ENCODE measurements at regions not wholly inside any gene's neighbourhood (a gene's known extent, or its start where the extent isn't known, plus 50 kb on each side); places are given as distances from the start of the nearest gene placed in this dataset.

DNA sequence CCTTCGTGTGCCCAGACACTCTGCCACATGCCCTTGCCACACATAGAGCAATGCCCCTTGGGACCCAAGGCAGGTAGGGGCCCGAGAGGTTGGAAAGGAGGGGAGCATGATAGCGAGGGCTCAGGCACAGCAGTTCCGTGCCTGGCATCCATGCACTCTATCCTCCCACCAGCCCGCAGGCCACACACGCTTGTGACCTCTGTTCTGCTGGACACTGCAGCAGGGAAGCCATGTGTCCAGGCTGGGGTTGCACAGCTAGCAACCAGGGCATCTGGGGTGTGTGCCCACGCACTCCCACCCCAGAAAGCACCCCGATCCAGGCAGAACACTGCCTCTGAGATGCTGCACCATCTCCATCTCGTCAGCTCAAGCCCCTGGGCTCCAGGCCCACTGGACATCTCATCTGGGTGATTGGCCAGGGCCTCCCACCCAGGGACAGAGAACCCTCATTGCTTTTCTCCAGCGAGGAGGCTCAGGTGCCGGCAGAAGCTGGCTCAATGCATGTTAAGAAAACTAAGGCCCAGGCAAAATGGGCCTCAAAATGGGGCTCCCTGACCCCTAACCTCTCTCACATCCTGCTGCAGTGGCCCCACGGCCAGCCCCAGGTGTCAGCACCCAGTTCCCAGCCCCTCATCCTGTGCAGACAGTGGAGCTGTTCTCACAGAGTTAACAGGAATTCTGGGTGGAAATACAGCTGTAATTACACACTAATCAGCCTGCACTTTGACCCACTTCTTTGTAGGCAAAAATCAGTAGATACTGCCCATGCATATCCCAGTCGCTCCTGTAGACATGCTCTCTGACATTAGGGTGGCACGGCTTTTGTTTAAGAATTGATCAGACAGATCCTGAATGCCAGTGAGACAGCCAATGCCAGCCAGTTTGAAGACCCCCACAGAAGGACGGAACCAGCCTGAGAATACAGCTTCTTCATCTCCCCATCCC, 173.9 kb upstream of the B3GAT1 start:
- Histone ChIP-seq H3K9me3 (replicated peaks) (no peaks in the 10 kb centered on the region), H3K36me3 (no peaks in the 10 kb centered on the region), H3K27me3 (ENCODE audit: low read depth) (peaks cover 47% of the 10 kb centered on the region), H3K27ac (replicated peaks) (no peak overlapping the region), H3K4me1 (peaks cover 24% of the 10 kb centered on the region), H3K4me3 (no peak overlapping the region)
- no peak for DNase-seq
- no peak for TF ChIP-seq CTCF (IDR thresholded peaks at IDR 0.05; ENCODE audit: borderline replicate concordance)
- intact Hi-C loops (cut with micrococcal nuclease): no loop called here

DNA sequence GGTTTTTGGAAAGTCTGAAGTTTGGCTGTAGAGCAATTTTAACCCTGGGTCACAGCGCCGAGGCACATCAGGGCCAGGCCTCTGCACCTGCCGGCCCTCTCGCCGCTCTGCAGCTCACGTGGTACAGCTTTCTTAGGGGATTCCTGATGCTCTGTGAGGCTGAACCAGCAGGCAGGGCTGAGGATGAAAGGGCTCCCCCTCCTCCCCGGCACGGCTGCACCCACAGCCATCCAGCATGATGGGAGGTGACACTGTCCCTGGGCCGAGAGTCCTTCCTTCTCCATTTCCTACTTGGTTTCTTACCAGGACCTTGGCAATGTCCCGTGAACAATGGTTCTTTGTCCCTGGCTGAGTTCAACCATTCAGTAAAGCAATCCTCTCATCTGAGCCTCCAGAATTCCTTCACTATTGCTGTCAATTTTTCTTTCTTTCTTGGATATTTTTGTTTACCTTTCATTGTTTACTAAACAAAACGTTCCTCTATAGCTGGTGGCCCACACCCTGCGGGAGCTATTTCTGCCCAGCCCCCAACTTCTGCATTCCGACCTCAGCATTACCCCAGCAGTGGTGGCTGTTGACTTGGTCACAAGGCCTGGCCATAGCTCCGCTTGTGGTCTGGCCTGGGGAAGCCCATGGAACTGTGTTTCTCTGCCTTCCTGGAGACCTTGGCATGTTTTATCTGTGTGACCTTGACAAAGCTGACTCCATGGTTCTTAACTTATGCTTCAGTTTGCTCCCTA, 172.8 kb upstream of the B3GAT1 start:
- intact Hi-C loops (cut with micrococcal nuclease): no loop called here
- H3K27me3 ChIP-seq (ENCODE audit: low read depth): peaks cover 51% of the 10 kb centered on the region
- H3K27ac ChIP-seq (replicated peaks): no peak overlapping the region
- peaks cover 24% of the 10 kb centered on the region for H3K4me1 ChIP-seq
- no peak overlapping the region for H3K4me3 ChIP-seq
- no peaks in the 10 kb centered on the region for H3K9me3 ChIP-seq (replicated peaks)
- TF ChIP-seq CTCF (IDR thresholded peaks at IDR 0.05; ENCODE audit: borderline replicate concordance): no peak
- DNase-seq: no peak
- H3K36me3 ChIP-seq: no peaks in the 10 kb centered on the region

DNA sequence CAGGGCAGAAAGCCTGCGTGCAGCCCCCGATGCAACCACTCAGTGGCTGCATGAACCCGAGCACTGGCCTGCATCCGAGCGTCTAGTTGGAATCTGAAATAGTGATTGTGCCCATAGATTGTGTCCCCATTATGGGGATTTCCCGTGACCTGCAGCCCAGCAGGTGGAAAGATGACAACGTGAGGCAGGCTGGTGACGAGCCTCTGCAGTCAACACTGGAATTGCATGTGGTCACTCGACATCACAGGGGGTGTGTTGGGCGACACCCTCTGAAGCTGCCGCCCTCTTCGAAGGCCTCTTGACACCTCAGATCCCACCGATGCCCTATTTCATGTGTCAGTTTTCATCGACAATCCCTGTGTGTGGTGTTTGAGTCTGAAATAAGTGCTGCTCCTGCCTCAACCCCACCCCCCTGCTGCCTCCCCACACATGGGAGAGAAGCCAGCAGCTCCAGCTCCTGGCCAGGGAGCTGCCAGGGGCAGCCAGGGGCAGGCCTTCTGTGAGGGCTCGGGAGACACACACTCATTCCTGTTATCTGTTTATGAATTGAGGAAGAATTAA, 172.0 kb upstream of the B3GAT1 start:
- Histone ChIP-seq H3K27ac (replicated peaks) (no peak overlapping the region), H3K4me3 (no peak overlapping the region), H3K9me3 (replicated peaks) (no peaks in the 10 kb centered on the region), H3K27me3 (ENCODE audit: low read depth) (peaks cover 51% of the 10 kb centered on the region), H3K4me1 (peaks cover 24% of the 10 kb centered on the region), H3K36me3 (no peaks in the 10 kb centered on the region)
- no peak for TF ChIP-seq CTCF (IDR thresholded peaks at IDR 0.05; ENCODE audit: borderline replicate concordance)
- intact Hi-C loops (cut with micrococcal nuclease): no loop called here
- no peak for DNase-seq

- Histone ChIP-seq H3K4me1 (peaks cover 24% of the 10 kb centered on the region), H3K4me3 (no peak overlapping the region), H3K27ac (replicated peaks) (no peak overlapping the region), H3K27me3 (ENCODE audit: low read depth) (peaks cover 52% of the 10 kb centered on the region), H3K36me3 (no peaks in the 10 kb centered on the region), H3K9me3 (replicated peaks) (no peaks in the 10 kb centered on the region)
- no peak for DNase-seq
- TF ChIP-seq CTCF (IDR thresholded peaks at IDR 0.05; ENCODE audit: borderline replicate concordance): no peak
- intact Hi-C loops (cut with micrococcal nuclease): no loop called here
These were observed 171.5 kb upstream of the B3GAT1 start for GRCh38 chr11:134583397-134583990.

DNA sequence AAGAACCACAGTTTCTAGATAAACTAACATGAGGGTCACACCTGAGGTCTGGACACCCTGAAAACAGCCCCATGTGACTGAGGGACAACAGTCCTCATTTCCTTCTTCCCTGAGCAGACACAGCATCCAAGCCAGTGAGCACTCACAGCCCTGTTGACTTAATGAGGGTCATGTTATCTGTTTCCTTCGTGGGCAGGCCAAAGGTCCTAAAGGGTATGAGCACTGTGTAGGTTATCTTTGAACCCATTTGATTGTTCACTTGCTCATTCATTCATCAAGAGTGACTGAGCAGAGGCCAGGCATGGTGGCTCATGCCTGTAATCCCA, 170.7 kb upstream of the B3GAT1 start:
- H3K4me1 ChIP-seq: peaks cover 24% of the 10 kb centered on the region
- no peaks in the 10 kb centered on the region for H3K36me3 ChIP-seq
- no peak overlapping the region for H3K4me3 ChIP-seq
- no peak for TF ChIP-seq CTCF (IDR thresholded peaks at IDR 0.05; ENCODE audit: borderline replicate concordance)
- H3K27me3 ChIP-seq (ENCODE audit: low read depth): peaks cover 56% of the 10 kb centered on the region
- intact Hi-C loops (cut with micrococcal nuclease): no loop called here
- DNase-seq: no peak
- no peak overlapping the region for H3K27ac ChIP-seq (replicated peaks)
- no peaks in the 10 kb centered on the region for H3K9me3 ChIP-seq (replicated peaks)

Measured in left ventricle myocardium inferior (tissue), 1 donor.